Endometrial microvascular endothelial cells (primary cell): ENCODE measurements at regions not wholly inside any gene's neighbourhood (a gene's known extent, or its start where the extent isn't known, plus 50 kb on each side); places are given as distances from the start of the nearest gene placed in this dataset.

ENCODE experiments used
- in situ Hi-C: cut with HindIII; loops from 2 replicates; pipeline ENCODE4 v1.10.0; 2017; ENCODE audit warnings: low sequenced_read_pairs, low pct_unique_long_range_greater_than_20kb; ENCODE audit errors: inconsistent ontology term

DNA sequence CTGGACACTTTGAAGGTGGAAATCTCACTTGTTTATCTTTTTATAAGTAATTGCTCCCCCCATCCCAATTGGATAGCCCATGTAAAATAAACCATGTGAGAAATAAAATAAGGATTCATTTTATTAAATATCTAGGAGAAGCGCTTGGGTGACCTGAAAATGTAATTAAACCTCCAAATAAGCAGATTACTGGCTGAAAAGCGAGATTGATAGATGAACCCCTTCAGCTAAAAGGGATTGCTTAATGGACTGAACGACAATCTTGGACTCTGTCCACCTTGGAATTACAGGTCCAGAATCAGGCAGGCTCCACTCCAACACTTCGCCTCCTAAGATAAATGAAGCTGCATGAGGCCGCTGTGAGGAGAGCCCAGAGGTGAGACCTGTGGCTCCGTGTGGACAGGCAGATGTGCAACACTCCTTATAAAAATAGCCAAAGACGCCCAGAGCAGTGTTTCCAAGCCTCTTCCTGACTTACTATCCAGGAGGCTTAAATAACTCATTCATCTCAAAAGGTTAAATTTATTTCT, 441.5 kb downstream of the MTX2 start:
- in situ Hi-C loops: no loop called here

DNA sequence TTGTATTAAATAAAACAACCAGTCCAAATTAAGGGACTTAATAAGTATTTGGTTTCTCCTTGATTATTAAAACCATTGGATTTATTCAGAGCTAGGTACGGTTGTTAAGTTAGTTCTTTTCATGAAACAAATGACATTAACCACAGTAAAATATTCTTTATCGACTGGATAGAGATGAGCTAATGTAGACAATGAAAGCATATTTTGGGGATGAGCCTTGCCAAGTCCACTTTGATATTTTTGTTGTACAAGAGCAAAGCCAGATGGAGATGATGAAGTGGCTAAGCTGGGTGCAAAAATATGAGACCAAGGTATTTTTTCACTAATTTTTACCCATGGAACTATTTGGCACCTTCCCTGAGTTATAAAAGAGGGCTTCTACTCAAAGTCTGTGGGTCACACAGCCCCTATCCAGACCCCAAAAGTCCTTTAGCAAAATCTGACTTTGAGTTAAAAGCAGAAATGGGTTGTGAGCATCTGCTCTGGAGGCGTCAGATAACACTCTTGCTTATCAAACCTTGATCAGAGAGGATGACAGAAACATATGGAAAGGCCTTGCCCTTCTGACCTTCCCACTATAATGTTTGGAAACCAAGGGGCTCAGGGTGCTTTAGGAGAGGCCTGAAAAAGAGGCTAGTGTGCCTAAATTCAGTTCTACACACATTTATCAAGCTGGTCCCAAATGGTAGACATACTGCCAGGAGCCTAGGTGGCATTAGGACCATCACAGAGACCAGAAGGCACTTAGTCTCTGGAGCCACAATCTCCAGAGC, 456.8 kb downstream of the MTX2 start:
- in situ Hi-C loops: no loop called here

DNA sequence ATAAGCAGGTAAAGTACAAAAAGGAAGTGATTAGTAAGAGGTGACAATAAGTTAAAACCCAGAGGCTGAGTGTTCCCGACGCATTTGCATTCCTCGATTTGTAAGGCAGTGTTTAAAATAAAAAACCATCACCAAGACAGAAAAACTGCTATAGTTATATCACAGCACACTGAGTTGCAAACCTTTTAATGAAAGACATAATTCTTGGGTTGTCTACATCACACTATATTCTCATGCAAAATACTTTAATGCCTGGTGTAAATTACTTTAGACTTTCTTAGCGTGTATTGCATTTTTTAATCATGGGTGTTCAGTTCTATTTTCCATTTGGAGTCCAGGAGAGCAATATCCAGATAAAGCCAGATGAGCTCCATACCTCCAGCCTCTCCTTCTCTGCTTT, 458.5 kb downstream of the MTX2 start:
- in situ Hi-C loops: no loop called here

DNA sequence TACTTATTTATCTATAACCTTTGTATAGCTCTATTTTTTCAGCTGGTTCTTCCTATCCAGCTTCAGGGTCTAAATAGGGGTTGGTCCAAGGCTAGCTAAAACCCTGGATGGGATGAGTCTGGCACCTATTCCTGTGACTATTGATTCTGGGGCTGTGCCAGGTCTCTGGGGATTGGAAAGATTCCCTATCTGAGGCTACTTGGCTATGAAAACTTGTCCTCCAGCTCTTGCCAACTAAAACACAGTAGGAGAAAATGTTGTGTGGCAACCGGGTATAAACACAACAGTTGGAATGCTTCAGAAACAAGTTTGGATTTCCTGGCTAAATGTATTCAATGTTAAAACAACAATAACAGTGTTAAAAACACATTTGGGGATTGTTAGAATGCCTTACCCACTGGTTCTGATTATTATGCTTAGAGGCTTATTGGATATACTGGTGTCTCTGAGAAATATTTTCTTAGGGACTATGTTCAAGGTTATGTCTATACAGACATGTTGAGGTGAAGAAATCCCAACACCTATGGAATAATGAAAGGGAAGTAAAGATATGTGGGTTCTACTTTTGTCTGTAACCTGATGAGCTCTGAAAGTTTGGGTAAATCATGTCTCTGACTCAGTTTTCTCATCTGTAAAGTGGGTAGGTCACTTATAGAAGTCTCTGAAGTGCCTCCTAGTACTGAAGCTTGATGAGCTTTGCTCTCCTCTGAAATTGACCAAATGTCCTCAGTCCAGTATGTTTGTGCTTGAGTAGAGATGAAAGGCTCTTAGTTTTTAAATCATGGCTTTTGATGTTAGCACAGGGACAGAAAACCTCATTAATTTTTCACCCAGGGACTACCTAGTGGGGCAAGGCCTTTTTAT, 460.7 kb downstream of the MTX2 start:
- in situ Hi-C loops: no loop called here

DNA sequence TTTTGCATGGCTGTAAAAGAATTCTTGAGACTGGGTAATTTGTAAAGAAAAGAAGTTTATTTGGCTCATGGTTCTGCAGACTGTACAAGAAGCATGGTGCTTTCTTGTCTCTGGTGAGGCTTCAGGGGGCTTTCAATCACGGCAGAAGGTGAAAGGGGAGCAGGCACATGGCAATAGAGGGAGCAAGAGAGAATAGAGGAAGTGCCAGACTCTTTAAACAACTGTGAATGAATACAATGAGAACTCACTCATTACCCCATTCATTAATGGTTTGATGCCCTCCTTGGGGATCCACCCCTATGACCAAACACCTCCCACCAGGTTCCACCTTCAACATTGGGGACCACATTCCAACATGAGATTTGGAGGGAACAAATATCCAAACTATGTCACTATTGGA, 463.5 kb downstream of the MTX2 start:
- in situ Hi-C loops: no loop called here

DNA sequence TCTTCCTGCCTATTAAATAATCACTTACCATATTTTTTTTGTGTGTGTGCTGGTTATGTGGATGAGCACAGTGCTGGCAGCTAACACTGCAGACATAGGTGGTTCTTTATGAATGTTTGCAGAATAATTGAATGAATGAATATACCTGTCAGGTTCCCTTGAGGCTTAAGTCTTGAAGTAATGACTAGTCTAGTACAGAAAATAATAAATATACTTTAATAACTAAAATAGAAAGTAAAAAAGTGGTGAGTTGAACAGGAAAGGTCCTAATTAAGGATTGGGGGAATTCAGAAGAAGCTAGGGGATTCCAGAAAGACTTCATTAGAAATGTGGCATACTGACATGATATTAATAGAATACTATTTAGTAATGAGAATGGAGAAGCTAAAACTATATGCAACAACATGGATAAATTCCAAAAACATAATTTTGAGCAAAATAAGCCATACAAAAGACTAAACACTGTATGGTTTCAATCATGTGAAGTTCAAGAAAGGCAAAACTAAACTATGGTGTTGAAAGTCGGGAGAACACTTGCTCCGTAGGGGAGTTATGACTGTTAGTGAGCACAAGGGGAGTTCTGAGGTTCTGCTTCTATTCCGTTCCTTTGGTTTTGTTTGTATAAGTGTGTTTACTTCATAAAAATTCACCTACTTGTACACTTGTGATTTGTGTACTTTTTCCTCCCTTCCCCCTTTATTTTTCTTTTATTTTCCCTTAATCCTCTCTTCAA, 464.6 kb downstream of the MTX2 start:
- in situ Hi-C loops: no loop called here

DNA sequence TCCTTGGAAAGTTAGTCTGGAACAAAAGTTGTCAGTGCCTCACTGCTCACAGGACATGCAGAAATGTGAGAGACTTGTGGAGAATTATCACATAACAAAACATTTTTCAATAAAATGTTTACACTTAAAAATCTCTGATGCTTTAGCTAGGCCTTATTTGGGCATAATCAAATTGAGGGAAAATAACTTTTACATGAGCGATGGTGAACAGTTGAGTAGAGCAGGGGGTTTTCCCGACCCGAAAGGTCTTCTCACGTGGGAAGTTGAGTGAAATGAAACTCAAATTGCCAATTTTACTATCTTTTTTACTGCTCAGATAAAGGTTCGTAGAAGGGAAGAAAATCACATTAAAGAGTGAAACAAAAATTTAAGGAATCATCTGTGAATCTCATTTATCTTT, 465.6 kb downstream of the MTX2 start:
- in situ Hi-C loops: no loop called here

DNA sequence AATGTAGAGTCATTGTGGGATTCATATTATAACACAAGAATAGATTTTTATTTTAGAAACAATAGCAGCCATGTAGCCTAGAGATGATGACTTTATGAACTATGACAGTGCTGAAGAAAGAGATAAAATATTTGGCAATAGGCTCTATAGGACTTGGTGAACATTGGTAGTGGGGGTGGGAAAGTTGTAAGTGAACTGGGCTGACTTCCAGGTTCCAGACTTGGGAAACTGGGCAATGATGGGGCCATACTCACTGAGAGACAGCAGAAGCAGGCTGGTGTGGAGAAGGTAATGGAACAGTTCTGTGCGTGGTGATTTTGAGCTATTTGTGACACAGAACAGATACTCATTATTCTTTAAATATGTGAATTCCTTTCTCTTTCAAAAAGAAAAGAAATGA, 470.3 kb upstream of the HNRNPA3 start:
- in situ Hi-C loops: no loop called here

DNA sequence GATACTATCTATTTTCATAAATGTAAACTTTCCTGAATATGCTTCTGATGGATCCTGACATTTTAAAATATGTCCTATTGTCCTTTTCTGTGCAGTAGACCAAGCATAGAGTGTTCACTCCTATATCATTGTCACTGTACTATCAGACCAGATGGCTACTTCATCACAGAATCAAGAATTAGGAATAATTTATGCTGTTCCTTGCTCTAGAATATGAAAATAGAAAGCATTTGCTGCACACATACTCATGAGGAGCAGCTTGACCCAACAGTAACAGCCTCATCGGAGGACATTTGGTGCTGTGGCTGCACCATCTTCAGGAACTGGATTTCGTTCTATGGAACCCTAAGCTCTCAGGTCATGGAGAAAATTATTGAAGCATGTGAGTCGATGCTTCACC, 468.9 kb upstream of the HNRNPA3 start:
- in situ Hi-C loops: no loop called here

DNA sequence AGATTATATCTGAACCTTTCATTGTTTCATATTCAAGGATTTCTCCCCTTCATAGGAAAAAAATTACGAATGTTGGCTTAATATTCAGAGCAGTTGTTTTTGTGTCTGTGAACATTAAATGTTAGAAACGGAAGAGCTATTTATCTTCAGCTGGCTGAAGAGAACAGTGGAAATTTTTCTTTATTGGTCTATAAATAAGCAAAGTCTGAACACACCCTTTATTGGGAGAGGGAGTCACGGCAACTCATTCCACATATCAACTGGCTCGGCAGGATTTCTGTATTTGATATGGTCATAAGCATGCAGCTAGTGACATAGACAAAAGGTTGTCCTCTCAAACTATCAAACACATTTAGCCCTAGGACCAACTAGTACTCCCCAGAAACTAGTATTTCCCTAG, 468.4 kb upstream of the HNRNPA3 start:
- in situ Hi-C loops: no loop called here

DNA sequence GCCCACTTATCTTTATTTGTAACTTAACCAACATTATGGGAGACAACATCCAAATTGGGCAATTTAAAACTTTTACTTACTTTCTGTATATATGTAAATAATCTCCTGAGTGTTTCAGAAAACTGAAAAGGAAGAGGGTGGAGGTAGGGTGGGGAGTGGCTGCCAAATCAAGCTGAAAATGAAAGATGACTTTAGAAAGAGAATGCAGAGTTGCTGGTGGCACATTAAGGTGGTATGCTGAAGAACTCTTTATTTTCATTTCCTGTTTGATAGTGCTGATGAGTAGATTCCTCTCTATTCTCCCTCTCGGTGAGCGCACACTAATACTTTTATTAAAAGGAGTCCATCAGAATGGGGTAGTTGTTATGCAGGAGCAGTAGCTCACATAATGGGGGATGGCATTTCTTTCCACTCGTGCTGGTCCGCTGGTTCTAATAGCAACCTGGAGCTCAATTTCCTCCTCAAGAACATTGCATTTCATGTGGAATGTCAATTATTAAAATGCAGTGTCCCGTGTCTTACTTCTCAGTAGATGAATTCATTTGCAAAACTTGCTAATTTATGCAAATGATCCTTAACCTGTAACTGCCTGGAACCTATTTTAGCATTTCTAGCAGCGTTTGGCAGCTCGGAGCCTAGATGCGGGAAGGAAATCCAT, 466.9 kb upstream of the HNRNPA3 start:
- in situ Hi-C loops: no loop called here

DNA sequence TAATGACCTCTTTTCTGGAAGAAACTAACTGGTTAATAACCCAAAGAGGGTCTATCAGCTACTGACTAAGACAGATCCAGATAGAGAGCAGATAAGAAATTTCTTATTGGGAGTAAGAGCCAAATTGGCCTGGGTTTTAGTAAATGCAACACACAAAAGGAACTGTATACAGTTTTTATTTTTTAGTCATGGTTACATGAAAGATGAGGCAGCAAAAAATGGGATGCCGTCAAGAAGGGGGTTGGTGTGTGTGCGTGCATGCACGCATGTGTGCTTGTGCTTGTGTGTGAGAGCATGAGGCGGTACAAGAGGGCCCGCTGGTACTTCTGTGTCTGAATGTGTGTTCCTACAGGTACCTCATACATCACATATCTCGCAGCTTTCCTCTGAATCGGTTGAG, 466.2 kb upstream of the HNRNPA3 start:
- in situ Hi-C loops: no loop called here

DNA sequence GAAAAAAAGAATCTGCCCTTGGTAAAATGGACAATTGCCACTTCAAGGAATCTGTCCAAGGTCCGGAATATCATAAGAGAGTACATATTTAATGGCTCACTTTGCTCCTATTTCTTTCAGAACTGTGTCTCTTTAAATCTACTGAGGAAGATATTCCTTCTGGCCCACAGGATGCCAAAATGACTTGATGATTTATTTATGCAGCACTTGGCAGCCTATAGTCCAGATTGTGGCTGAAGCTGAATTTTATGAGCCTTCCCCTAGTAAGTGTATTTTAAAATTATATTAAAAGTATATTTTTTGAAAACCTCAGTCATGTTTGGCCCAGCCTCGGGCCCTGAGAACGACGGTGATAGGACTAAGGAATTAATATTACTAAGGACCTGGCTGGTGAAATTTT, 465.1 kb upstream of the HNRNPA3 start:
- in situ Hi-C loops: no loop called here

DNA sequence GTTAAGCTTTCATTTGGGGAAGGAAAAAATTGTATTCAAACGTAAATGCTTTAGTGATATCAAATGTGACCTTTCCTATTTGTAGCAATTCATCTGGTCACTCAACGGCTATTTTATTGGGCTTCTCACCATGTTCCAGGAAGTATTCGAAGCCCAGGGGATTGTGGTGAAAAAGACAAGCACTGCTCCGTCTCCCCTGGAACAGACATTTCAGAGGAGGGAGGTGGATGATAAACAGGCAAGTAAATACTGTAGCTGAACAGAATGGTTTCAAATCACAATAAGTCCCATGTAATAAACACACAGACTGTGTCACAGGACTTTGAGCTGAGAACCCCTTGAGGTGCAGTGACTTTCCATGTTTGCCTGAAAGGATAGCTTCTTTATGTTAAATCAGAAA, 464.7 kb upstream of the HNRNPA3 start:
- in situ Hi-C loops: no loop called here

DNA sequence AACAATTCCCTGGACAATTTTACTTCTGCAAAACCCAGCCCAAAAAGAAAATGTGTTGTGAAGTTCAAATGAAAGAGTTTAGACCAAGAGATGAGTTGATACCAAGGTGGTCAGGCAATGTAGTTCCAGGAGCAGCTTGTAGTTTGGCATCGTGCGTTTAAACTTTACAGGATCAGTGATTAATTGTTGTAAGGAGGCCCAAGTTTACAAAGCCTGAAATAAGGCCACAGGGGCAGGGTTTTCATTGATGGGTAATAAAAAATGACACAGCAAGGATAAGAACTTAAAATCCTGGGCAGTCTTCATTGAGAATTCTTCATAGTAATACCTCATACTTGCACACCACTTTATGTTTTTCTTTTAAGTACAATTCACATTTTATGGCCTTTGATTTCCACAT, 463.9 kb upstream of the HNRNPA3 start:
- in situ Hi-C loops: no loop called here

DNA sequence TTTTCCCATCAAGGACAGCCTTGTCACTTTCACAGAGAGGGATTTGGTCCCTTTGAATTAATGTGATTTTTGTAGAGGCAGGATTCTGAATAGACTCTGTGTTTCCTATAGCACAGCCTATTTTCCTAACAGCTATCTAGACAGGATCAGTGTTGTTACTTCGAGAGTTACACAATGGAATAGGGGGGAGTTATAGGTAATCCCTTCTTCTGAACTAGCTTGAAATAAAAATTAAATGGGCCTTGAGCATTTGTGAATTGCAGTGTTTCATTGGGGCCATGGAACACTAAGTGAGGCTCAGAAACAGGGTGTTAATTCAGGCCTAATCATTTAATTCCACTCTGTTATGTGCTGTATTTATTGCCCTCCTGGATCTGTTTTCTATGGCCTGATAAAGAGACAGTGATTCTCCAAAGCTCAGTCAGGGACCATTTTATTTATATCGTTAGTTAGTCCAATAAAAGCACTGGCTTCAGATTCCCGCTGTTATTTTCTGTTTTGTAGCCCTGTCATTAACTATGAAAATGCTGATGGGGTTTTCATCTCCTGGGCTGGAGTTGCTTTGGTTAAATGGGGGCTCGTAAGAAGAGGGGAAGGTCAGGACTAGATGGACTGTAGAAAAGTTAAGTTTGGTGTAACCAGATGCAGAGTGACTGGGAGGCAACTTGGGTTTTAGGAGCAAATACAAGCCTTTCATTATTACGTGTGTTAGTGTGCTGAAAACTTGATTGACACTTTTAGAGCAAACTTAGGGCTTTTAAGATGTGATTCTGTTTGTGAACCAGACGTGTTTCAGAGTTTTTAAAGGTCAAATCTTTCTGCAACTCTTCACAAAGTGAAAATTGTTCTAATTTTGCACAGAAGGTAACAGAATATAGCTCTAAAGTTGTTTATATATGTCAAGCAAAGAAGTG, 461.0 kb upstream of the HNRNPA3 start:
- in situ Hi-C loops: no loop called here

DNA sequence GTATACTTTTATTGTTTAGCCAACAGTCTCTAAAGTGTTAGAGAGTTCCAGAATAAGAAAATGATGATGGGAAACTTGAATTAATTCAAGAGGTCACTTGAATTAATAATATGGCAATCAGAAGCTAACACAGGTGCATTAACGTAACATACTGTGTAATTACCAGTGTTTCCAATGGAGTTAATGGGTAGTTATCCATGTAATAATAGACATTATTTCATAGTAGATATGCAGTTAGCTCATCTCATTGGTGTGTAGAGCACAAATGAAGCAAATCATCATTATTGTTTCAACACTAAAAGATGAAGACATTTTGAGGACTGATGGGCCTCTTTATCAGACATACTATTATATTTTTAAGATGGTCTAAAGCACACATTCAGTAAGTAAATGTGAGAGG, 460.3 kb upstream of the HNRNPA3 start:
- in situ Hi-C loops: no loop called here

DNA sequence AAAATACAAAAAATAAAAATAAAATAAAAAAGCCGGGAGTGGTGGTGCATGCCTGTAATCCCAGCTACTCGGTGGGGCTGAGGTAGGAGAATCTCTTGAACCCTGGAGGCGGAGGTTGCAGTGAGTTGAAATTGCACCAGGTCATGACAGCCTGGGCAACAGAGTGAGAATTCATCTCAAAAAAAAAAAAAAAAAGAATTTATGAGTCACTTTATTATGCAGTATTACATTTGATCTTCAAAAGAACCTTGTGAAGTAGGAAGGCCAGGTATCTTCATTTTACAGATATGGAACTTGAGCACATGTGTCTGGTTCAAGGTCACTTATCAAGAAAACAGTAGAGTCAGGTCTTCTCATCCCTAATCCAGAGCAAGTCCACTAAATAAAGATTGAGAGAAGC, 459.4 kb upstream of the HNRNPA3 start:
- in situ Hi-C loops: no loop called here
